Muscle of leg (tissue), 3 donors: ENCODE measurements at regions not wholly inside any gene's neighbourhood (a gene's known extent, or its start where the extent isn't known, plus 50 kb on each side); places are given as distances from the start of the nearest gene placed in this dataset.

Experiments
- DNase-seq: peaks from one replicate; pipeline ENCODE4 v3.0.0; 2013
- H3K27ac ChIP-seq: one replicate; pipeline ENCODE4 v1.5.1; 2013; ENCODE audit warnings: mild to moderate bottlenecking, low read length, control low read depth
- H3K27me3 ChIP-seq: one replicate; pipeline ENCODE4 v1.6.1; 2013; ENCODE audit warnings: low read length; ENCODE audit not compliant: control insufficient read depth, insufficient read depth
- H3K36me3 ChIP-seq: one replicate; pipeline ENCODE4 v1.6.1; 2013; ENCODE audit warnings: low read length; ENCODE audit not compliant: control insufficient read depth, insufficient read depth
- H3K4me1 ChIP-seq: one replicate; pipeline ENCODE4 v1.6.1; 2013; ENCODE audit warnings: low read length; ENCODE audit not compliant: control insufficient read depth, insufficient read depth
- H3K4me3 ChIP-seq: one replicate; pipeline ENCODE4 v1.5.1; 2013; ENCODE audit warnings: low read length, control low read depth
- H3K9me3 ChIP-seq: replicated peaks from 2 replicates; pipeline ENCODE4 v1.6.1; 2013; ENCODE audit warnings: low read depth, low read length; ENCODE audit not compliant: control insufficient read depth
- WGBS: methylation state at CpG from one replicate; pipeline ENCODE4 v1.1.5; 2013; ENCODE audit warnings: missing lambda C conversion rate; ENCODE audit not compliant: insufficient coverage; 5-methylcytosine and 5-hydroxymethylcytosine counted together

- no peaks in the 10 kb centered on the region for H3K27me3 ChIP-seq
- H3K9me3 ChIP-seq, result no peaks in the 10 kb centered on the region
- no peak for DNase-seq
- H3K4me3 ChIP-seq, result no peak overlapping the region
- no peaks in the 10 kb centered on the region for H3K36me3 ChIP-seq
- H3K4me1 ChIP-seq, result no peaks in the 10 kb centered on the region
- no peak overlapping the region for H3K27ac ChIP-seq
- 80% methylated on average over 1 of the region's 2 CpGs for WGBS
Measured at GRCh38 chr1:222099746-222100145, 357.9 kb upstream of the DUSP10 start.

- Histone ChIP-seq H3K27me3 (no peaks in the 10 kb centered on the region), H3K27ac (no peak overlapping the region), H3K4me3 (no peak overlapping the region), H3K4me1 (no peaks in the 10 kb centered on the region), H3K9me3 (no peaks in the 10 kb centered on the region), H3K36me3 (no peaks in the 10 kb centered on the region)
- no peak for DNase-seq
- 83% methylated on average over 1 of the region's 2 CpGs for WGBS
Measured at GRCh38 chr1:222098404-222098803, 356.5 kb upstream of the DUSP10 start.

GRCh38 chr1:222097588-222097987 is 355.7 kb upstream of the DUSP10 start:
- H3K4me1 ChIP-seq, result no peaks in the 10 kb centered on the region
- H3K27me3 ChIP-seq, result no peaks in the 10 kb centered on the region
- WGBS, result 97% methylated on average over 3 of the region's 4 CpGs
- H3K36me3 ChIP-seq, result no peaks in the 10 kb centered on the region
- no peak overlapping the region for H3K4me3 ChIP-seq
- no peaks in the 10 kb centered on the region for H3K9me3 ChIP-seq
- no peak for DNase-seq
- H3K27ac ChIP-seq, result no peak overlapping the region

GRCh38 chr1:222096883-222097282 is 355.0 kb upstream of the DUSP10 start:
- Histone ChIP-seq H3K9me3 (no peaks in the 10 kb centered on the region), H3K4me3 (no peak overlapping the region), H3K36me3 (no peaks in the 10 kb centered on the region), H3K4me1 (no peaks in the 10 kb centered on the region), H3K27ac (no peak overlapping the region), H3K27me3 (no peaks in the 10 kb centered on the region)
- WGBS, result 69% methylated on average over 4 of the region's 4 CpGs
- no peak for DNase-seq

- no peak overlapping the region for H3K4me3 ChIP-seq
- H3K27ac ChIP-seq, result no peak overlapping the region
- DNase-seq, result no peak
- no peaks in the 10 kb centered on the region for H3K36me3 ChIP-seq
- H3K9me3 ChIP-seq, result no peaks in the 10 kb centered on the region
- no peaks in the 10 kb centered on the region for H3K4me1 ChIP-seq
- WGBS, result 100% methylated on average over 1 of the region's 1 CpG
- H3K27me3 ChIP-seq, result no peaks in the 10 kb centered on the region
Measured at GRCh38 chr1:222096476-222096772, 354.5 kb upstream of the DUSP10 start.

GRCh38 chr1:222095606-222096475 is 354.0 kb upstream of the DUSP10 start:
- H3K9me3 ChIP-seq, result no peaks in the 10 kb centered on the region
- H3K27ac ChIP-seq, result no peak overlapping the region
- no peak for DNase-seq
- no peak overlapping the region for H3K4me3 ChIP-seq
- no peaks in the 10 kb centered on the region for H3K4me1 ChIP-seq
- 64% methylated on average over 9 of the region's 11 CpGs for WGBS
- H3K36me3 ChIP-seq, result no peaks in the 10 kb centered on the region
- H3K27me3 ChIP-seq, result no peaks in the 10 kb centered on the region

- H3K4me3 ChIP-seq, result no peak overlapping the region
- H3K4me1 ChIP-seq, result no peaks in the 10 kb centered on the region
- DNase-seq, result no peak
- H3K9me3 ChIP-seq, result no peaks in the 10 kb centered on the region
- WGBS, result no CpG with 5 or more reads among the region's 4 CpGs
- H3K27ac ChIP-seq, result no peak overlapping the region
- H3K36me3 ChIP-seq, result no peaks in the 10 kb centered on the region
- no peaks in the 10 kb centered on the region for H3K27me3 ChIP-seq
Measured at GRCh38 chr1:222093518-222093917, 351.6 kb upstream of the DUSP10 start.

GRCh38 chr1:222090103-222090502 is 348.2 kb upstream of the DUSP10 start:
- Histone ChIP-seq H3K27ac (no peak overlapping the region), H3K9me3 (no peaks in the 10 kb centered on the region), H3K27me3 (no peaks in the 10 kb centered on the region), H3K4me1 (no peaks in the 10 kb centered on the region), H3K4me3 (no peak overlapping the region), H3K36me3 (no peaks in the 10 kb centered on the region)
- WGBS, result no CpG with 5 or more reads among the region's 4 CpGs
- DNase-seq, result no peak

GRCh38 chr1:222087221-222087920 is 345.5 kb upstream of the DUSP10 start:
- Histone ChIP-seq H3K4me3 (no peak overlapping the region), H3K36me3 (no peaks in the 10 kb centered on the region), H3K4me1 (no peaks in the 10 kb centered on the region), H3K27ac (no peak overlapping the region), H3K27me3 (no peaks in the 10 kb centered on the region), H3K9me3 (peaks cover 3% of the 10 kb centered on the region)
- WGBS, result 76% methylated on average over 3 of the region's 9 CpGs
- no peak for DNase-seq

GRCh38 chr1:222084996-222085395 is 343.1 kb upstream of the DUSP10 start:
- peaks cover 3% of the 10 kb centered on the region for H3K9me3 ChIP-seq
- no peaks in the 10 kb centered on the region for H3K27me3 ChIP-seq
- no peaks in the 10 kb centered on the region for H3K4me1 ChIP-seq
- DNase-seq, result no peak
- H3K27ac ChIP-seq, result no peak overlapping the region
- no peak overlapping the region for H3K4me3 ChIP-seq
- WGBS, result 50% methylated on average over 1 of the region's 1 CpG
- H3K36me3 ChIP-seq, result no peaks in the 10 kb centered on the region
